ENCODE measurements at regions not wholly inside any gene's neighbourhood (a gene's known extent, or its start where the extent isn't known, plus 50 kb on each side); places are given as distances from the start of the nearest gene placed in this dataset.

DNA sequence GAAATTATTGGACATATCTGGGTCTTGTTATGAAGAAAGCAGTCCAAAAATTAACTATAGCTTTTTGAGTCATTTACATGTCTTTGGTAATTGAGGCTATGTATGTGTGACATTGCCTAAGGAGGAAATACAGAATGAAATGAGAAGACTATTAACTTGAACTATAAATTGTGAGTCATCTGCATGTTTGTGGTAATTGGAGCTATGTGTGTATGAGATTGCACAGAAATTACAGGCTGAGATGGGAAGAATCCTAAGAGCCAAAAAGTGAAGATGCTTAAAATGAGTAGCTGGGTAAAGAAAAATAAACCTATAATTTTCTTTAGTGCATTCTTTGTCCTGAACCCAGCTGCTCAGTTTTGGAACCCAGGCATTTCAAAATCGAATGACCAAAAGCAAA is 747.6 kb upstream of the EDIL3 start:
- peaks cover 6% of the 10 kb centered on the region for H3K27me3 Mint-ChIP-seq (ENCODE audit: low read depth)
- H3K4me1 Mint-ChIP-seq, result no peaks in the 10 kb centered on the region
- H3K4me3 Mint-ChIP-seq, result no peak overlapping the region
- no peaks in the 10 kb centered on the region for H3K36me3 Mint-ChIP-seq
- H3K27ac Mint-ChIP-seq, result no peak overlapping the region
- no peak for DNase-seq (ENCODE audit: low spot score in 2 of 2, unreplicated experiment in 2 of 2)
- TF ChIP-seq, protein P1, sequence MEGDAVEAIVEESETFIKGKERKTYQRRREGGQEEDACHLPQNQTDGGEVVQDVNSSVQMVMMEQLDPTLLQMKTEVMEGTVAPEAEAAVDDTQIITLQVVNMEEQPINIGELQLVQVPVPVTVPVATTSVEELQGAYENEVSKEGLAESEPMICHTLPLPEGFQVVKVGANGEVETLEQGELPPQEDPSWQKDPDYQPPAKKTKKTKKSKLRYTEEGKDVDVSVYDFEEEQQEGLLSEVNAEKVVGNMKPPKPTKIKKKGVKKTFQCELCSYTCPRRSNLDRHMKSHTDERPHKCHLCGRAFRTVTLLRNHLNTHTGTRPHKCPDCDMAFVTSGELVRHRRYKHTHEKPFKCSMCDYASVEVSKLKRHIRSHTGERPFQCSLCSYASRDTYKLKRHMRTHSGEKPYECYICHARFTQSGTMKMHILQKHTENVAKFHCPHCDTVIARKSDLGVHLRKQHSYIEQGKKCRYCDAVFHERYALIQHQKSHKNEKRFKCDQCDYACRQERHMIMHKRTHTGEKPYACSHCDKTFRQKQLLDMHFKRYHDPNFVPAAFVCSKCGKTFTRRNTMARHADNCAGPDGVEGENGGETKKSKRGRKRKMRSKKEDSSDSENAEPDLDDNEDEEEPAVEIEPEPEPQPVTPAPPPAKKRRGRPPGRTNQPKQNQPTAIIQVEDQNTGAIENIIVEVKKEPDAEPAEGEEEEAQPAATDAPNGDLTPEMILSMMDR (IDR thresholded peaks at IDR 0.05; ENCODE audit: unreplicated experiment), result no peak
- no peaks in the 10 kb centered on the region for H3K9me3 Mint-ChIP-seq

DNA sequence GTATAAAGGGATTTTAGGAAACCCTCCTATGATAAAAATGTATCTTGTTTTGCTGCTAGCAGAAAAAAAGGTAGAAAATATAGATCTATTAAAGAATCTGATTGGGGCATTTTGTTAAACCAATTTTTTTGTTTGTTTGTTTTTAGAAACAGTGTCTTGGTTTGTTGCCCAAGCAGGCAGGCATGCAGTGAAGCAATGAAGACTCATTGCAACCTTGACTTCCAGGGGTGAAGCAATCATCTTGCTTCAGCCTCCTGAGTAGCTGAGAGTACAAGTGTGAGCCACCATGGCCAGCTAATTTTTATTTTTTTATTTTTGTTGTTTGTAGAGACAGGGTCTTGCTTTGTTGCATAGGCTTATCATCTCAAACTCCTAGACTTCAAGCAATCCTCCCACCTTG is 755.8 kb upstream of the EDIL3 start:
- TF ChIP-seq, protein P1 (IDR thresholded peaks at IDR 0.05; ENCODE audit: unreplicated experiment), result no peak
- Mint-ChIP-seq H3K4me3 (no peak overlapping the region), H3K36me3 (no peaks in the 10 kb centered on the region), H3K4me1 (no peaks in the 10 kb centered on the region), H3K9me3 (no peaks in the 10 kb centered on the region), H3K27me3 (ENCODE audit: low read depth) (peaks cover 23% of the 10 kb centered on the region), H3K27ac (no peak overlapping the region)
- no peak for DNase-seq (ENCODE audit: low spot score in 2 of 2, unreplicated experiment in 2 of 2)

DNA sequence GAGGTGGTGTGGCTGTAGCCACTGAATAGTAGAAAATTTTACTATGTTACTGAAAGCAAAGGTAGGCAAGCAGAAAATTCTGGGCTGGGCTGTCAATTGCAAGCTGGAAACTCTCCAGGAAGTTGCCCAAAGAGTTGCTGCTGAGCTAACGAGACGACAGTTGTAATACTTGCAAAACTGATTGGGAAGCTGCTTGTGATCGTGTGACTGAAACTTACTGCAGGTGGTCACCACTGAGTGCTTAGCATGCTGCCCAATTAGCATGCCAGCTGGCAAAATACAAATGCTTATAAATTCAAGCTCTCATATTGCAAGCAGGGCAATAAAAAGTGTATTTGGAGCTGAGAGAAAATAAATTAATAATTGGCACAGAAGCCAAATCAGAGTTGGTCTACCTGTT is 758.5 kb upstream of the EDIL3 start:
- Mint-ChIP-seq H3K9me3 (no peaks in the 10 kb centered on the region), H3K4me1 (no peaks in the 10 kb centered on the region), H3K36me3 (no peaks in the 10 kb centered on the region), H3K27me3 (ENCODE audit: low read depth) (peaks cover 24% of the 10 kb centered on the region), H3K4me3 (no peak overlapping the region), H3K27ac (no peak overlapping the region)
- TF ChIP-seq, protein P1 (IDR thresholded peaks at IDR 0.05; ENCODE audit: unreplicated experiment), result no peak
- DNase-seq (ENCODE audit: low spot score in 2 of 2, unreplicated experiment in 2 of 2), result no peak

DNA sequence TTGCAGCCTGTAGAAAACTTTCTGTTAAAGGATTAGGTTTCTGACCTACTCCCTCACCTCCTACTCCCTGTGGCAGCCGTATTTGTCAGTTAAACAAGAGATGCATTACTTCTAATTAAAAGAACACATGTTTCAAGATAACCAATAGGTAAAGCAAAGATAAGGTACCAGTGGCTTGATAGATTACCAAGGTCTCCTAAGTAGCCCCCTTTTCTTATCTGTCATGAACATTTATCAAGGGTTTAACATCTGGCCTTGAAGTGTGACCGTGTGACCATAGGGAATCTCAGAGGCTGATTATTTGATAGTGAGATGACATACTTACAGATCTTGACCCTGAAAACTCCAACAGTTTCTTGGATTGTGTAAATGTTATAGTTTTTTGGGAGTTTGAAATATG is 764.0 kb upstream of the EDIL3 start:
- Mint-ChIP-seq H3K36me3 (no peaks in the 10 kb centered on the region), H3K27ac (no peak overlapping the region), H3K4me3 (no peak overlapping the region)

DNA sequence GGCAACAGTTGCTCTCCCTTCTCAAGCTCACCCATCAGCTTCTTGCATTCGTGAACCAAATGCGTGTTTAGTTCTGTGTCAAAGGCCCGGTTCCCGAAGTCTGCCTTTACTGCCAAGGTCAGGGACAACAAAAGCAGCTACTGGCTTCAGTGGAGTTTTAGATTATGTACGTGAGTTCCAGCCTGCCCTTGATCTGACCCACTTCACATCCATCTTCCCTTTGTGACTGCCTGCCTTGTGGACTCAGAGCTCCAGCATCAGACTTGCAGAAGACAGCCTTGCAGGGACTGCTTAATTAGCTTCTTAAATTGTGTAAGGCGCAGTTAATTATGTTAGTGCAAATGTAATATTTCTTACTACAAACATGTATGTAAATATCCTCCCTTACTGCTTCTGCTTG is 774.7 kb upstream of the EDIL3 start:
- Mint-ChIP-seq H3K36me3 (no peaks in the 10 kb centered on the region), H3K27me3 (ENCODE audit: low read depth) (peaks cover 19% of the 10 kb centered on the region), H3K4me1 (peaks cover 3% of the 10 kb centered on the region), H3K4me3 (no peak overlapping the region), H3K9me3 (no peaks in the 10 kb centered on the region), H3K27ac (no peak overlapping the region)
- TF ChIP-seq, protein P1 (IDR thresholded peaks at IDR 0.05; ENCODE audit: unreplicated experiment), result no peak
- no peak for DNase-seq (ENCODE audit: low spot score in 2 of 2, unreplicated experiment in 2 of 2)

More for the DNA sequence above, 764.0 kb upstream of the EDIL3 start:
- peaks cover 8% of the 10 kb centered on the region for H3K4me1 Mint-ChIP-seq
- H3K9me3 Mint-ChIP-seq, result no peaks in the 10 kb centered on the region
- TF ChIP-seq, protein P1 (IDR thresholded peaks at IDR 0.05; ENCODE audit: unreplicated experiment), result no peak
- no peak for DNase-seq (ENCODE audit: low spot score in 2 of 2, unreplicated experiment in 2 of 2)
- H3K27me3 Mint-ChIP-seq (ENCODE audit: low read depth), result peaks cover 39% of the 10 kb centered on the region

DNA sequence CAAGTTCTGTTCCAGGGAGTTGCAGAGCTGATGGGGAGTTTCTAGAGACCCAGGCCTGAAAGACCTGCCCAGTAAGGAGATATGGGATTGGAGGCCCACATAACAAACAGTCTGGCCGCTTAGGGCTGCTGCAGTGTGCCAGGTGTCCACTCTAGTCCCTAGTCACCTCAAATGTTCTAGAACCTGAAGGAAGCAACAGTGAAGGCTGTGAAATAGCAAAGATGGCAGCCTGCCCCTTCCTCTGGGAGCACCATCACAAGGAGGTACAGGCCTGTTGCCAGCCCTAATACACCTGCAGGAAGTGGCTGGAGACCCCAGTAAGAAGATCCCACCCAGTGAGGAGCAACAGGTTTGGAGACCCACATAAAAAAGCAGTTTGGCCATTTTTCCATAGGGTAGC is 783.8 kb upstream of the EDIL3 start:
- TF ChIP-seq, protein P1 (IDR thresholded peaks at IDR 0.05; ENCODE audit: unreplicated experiment), result no peak
- Mint-ChIP-seq H3K4me1 (no peaks in the 10 kb centered on the region), H3K36me3 (no peaks in the 10 kb centered on the region), H3K27ac (no peak overlapping the region), H3K9me3 (peaks cover 5% of the 10 kb centered on the region), H3K4me3 (no peak overlapping the region), H3K27me3 (ENCODE audit: low read depth) (peaks cover 4% of the 10 kb centered on the region)
- DNase-seq (ENCODE audit: low spot score in 2 of 2, unreplicated experiment in 2 of 2), result no peak

Measured in mesothelial cell of epicardium (in vitro differentiated cells).